Left lung (tissue), 4 donors: ENCODE measurements at regions not wholly inside any gene's neighbourhood (a gene's known extent, or its start where the extent isn't known, plus 50 kb on each side); places are given as distances from the start of the nearest gene placed in this dataset.

ENCODE experiments used
- ATAC-seq: fragments of 200-7000 bp; cut with Tn5 transposase; one replicate; pipeline ENCODE4 v1.9.1; 2020; ENCODE audit warnings: moderate library complexity
- DNase-seq, 4 donors: peaks; one replicate each; pipeline ENCODE4 v3.0.0-alpha.2; 2013 to 2020
- H3K27ac ChIP-seq, 2 donors: fragments of 200-600 bp; sonication (generic) in 1 of 2; one replicate each; pipeline versions ENCODE4 v1.5.0 to v1.8.0; 2020 to 2021
- H3K27me3 ChIP-seq, 2 donors: fragments of 200-600 bp; sonication (generic) in 1 of 2; one replicate each; pipeline versions ENCODE4 v1.5.0 to v1.8.0; 2020 to 2021
- H3K36me3 ChIP-seq, 2 donors: fragments of 200-600 bp; sonication (generic) in 1 of 2; one replicate each; pipeline versions ENCODE4 v1.5.0 to v1.8.0; 2020 to 2021
- H3K4me1 ChIP-seq, 2 donors: fragments of 200-600 bp; one replicate each; pipeline ENCODE4 v1.8.0; 2021
- H3K4me3 ChIP-seq, 2 donors: fragments of 200-600 bp; sonication (generic) in 1 of 2; one replicate each; pipeline versions ENCODE4 v1.5.0 to v1.8.0; 2020 to 2021; ENCODE audit warnings: mild to moderate bottlenecking in 1 of 2
- H3K9me3 ChIP-seq, 2 donors: fragments of 200-600 bp; sonication (generic) in 1 of 2; one replicate each; pipeline versions ENCODE4 v1.5.0 to v1.8.0; 2020 to 2021
- CTCF ChIP-seq, 2 donors: fragments of 200-600 bp; sonication (generic) in 1 of 2; IDR thresholded peaks; one replicate each; pipeline versions ENCODE4 v1.5.0 to v1.8.0; 2021; ENCODE audit warnings: antibody characterized with exemption in 2 of 2
- intact Hi-C, 2 donors: fragments of 100-400 bp; cut with DNase I; formaldehyde crosslinking; loops; one replicate each; pipeline versions ENCODE4 v1.11.2 to v1.14.2; 2022
- donor health status: DM: no; HTN: yes; CAD: no.
- donor health status: DM: no; HTN: no; CAD: no.

- Histone ChIP-seq H3K4me3 (no peak overlapping the region), H3K4me1 (peaks cover 7 to 10% of the 10 kb centered on the region in 2 donors), H3K27me3 (peaks cover 20 to 29% of the 10 kb centered on the region in 2 donors), H3K36me3 (no peaks in the 10 kb centered on the region), H3K27ac (no peak overlapping the region), H3K9me3 (no peaks in the 10 kb centered on the region)
- no peak for ATAC-seq
- DNase-seq, result no peak
- TF ChIP-seq CTCF (IDR thresholded peaks at IDR 0.05), result no peak
- intact Hi-C loops, result no loop called here
Measured at GRCh38 chr10:22481106-22481505, 135.8 kb downstream of the SPAG6 start.

DNA sequence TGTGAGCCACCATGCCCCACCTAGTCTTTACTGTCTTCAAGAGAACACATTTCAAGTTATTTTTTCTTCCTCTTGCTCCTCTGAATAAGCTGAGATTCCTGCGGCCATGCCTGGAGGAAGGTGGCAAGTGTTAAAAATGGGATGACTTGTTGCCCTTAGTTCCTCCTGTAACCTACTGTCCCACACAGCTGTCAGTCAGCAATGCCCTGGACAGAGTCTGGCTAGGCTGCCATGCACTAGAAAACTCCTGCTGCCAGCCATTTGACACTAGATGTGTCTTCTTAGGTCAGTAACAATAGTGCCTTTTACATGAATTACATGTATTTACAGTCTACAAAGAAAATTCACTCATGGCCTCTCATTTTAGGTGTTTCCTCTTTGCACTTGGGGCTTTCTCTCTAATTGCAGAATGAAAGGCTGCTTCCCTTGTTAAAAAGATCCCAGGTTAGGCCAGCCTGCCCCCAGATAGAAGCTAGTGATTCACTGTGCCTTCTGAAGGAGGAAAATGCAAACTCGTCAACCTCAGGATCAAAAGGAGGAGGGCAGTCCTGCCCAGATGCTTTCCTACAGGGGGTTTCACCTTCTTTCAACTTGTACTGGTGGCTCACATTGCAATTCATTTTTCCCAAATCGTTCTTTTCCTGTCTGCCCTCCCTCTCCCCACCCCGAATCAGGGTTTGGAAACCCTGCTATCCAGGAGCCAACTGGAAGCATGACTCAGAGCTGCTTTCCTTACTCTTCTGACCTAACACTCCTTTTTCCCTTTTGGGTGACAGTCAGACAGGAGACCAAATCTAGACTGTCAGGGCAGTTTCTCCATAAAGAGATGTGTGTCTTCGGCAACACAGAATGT lies 136.6 kb downstream of the SPAG6 start:
- no peak overlapping the region for H3K27ac ChIP-seq
- no peak overlapping the region for H3K4me3 ChIP-seq
- H3K36me3 ChIP-seq, result no peaks in the 10 kb centered on the region
- H3K27me3 ChIP-seq, result peaks cover 12 to 21% of the 10 kb centered on the region in 2 donors
- no peak for ATAC-seq
- intact Hi-C loops, result no loop called here
- no peaks in the 10 kb centered on the region for H3K9me3 ChIP-seq
- TF ChIP-seq CTCF (IDR thresholded peaks at IDR 0.05), result no peak
- H3K4me1 ChIP-seq, result peaks cover 0 to 2% of the 10 kb centered on the region in 2 donors
- no peak for DNase-seq

- H3K4me3 ChIP-seq, result no peak overlapping the region
- H3K27ac ChIP-seq, result no peak overlapping the region
- no peaks in the 10 kb centered on the region for H3K9me3 ChIP-seq
- H3K27me3 ChIP-seq, result peaks cover 0 to 9% of the 10 kb centered on the region in 2 donors
- H3K36me3 ChIP-seq, result no peaks in the 10 kb centered on the region
- DNase-seq, result no peak
- H3K4me1 ChIP-seq, result no peaks in the 10 kb centered on the region
- intact Hi-C loops, result no loop called here
- no peak for ATAC-seq
- TF ChIP-seq CTCF (IDR thresholded peaks at IDR 0.05), result no peak
Measured at GRCh38 chr10:22483132-22483531, 137.8 kb downstream of the SPAG6 start.
